ENCODE measurements at regions not wholly inside any gene's neighbourhood (a gene's known extent, or its start where the extent isn't known, plus 50 kb on each side); places are given as distances from the start of the nearest gene placed in this dataset.

DNA sequence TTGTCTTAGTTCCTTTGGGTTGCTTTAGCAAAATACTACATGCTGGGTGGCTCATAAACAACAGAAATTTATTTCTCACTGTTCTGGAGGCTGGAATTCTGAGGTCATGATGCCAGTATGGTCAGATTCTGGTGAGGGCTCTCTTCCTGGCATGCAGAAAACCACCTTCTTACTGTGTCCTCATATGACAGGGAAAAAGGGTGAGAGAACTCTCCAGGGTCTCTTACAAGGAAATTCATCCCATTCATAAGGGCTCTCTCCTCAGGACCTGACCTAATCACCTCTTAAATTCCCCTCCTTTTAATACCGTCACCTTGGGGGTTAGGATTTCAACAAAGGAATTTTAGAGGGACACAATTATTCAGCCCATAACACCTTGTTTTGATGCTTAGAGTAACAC lies 243.1 kb upstream of the TNP1 start:
- no peak overlapping the region for H3K4me2 ChIP-seq
- H3K9me3 ChIP-seq (replicated peaks in 1 of 11): no peaks in the 10 kb centered on the region
- no peak overlapping the region for H3K4me3 ChIP-seq
- peaks cover 13 to 27% (median 25%) of the 10 kb centered on the region in 10 experiments for H3K4me1 ChIP-seq
- H3K27ac ChIP-seq: no peak overlapping the region
- no peaks in the 10 kb centered on the region for H3K27me3 ChIP-seq
- no peak overlapping the region for H3K9ac ChIP-seq
- TF ChIP-seq Cebpa-rat (IDR thresholded peaks at IDR 0.05): no peak
- H4K20me1 ChIP-seq: no peaks in the 10 kb centered on the region
- no peaks in the 10 kb centered on the region for H3K36me3 ChIP-seq

DNA sequence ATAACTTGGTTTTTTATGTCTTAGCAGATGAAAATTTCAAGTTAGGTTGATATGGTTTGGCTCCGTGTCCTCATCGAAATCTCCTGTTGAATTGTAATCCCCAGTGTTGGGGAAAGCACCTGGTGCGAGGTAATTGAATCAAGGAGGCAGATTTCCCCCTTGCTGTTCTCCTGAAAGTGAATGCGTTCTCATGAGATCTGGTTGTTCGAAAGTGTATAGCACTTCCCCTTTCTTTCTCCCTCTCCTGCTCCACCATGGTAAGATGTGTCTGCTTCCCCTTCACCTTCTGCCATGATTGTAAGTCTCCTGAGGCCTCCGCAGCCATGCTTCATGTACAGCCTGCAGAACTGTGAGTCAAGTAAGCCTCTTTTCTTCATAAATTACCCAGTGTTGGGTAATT lies 242.1 kb upstream of the TNP1 start:
- H3K9ac ChIP-seq: no peak overlapping the region
- H4K20me1 ChIP-seq: no peaks in the 10 kb centered on the region
- no peak for TF ChIP-seq Cebpa-rat (IDR thresholded peaks at IDR 0.05)
- H3K36me3 ChIP-seq: no peaks in the 10 kb centered on the region
- no peak overlapping the region for H3K4me2 ChIP-seq
- no peak overlapping the region for H3K27ac ChIP-seq
- no peaks in the 10 kb centered on the region for H3K9me3 ChIP-seq (replicated peaks in 1 of 11)
- peaks cover 4 to 18% (median 16%) of the 10 kb centered on the region in 10 experiments for H3K4me1 ChIP-seq
- no peak overlapping the region for H3K4me3 ChIP-seq
- no peaks in the 10 kb centered on the region for H3K27me3 ChIP-seq

DNA sequence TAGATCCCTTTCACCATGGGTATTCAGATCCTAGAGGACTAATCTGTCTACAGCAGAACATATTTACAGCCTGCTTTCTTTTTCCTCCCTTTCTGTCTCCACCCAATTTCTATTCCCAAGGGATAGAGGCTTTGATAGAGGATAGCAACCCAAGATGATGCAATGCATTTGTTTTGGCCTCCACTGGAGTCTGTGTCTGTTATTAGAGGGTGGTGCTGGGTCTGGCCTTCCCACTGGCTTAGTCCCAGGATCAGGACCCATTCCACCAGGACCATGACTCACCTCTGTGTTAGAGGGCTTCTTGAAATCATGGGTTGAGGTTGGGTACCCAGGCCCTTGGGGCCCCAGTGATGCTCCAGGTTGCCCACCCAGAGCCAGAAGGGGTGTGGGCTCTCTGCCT lies 239.7 kb upstream of the TNP1 start:
- no peaks in the 10 kb centered on the region for H4K20me1 ChIP-seq
- no peak overlapping the region for H3K27ac ChIP-seq
- peaks cover 0 to 9% (median 2%) of the 10 kb centered on the region in 10 experiments; a peak in 8 of 20 replicates for H3K4me1 ChIP-seq
- peaks cover 0 to 4% (median 0%) of the 10 kb centered on the region in 11 experiments; a peak in 2 of 22 replicates for H3K9me3 ChIP-seq (replicated peaks in 1 of 11)
- no peaks in the 10 kb centered on the region for H3K36me3 ChIP-seq
- H3K27me3 ChIP-seq: no peaks in the 10 kb centered on the region
- H3K4me3 ChIP-seq: no peak overlapping the region
- TF ChIP-seq Cebpa-rat (IDR thresholded peaks at IDR 0.05): 0 out of 22 replicates have a peak, but pooled peaks of 1 of the 11 experiments have one; percentile 26
- no peak overlapping the region for H3K9ac ChIP-seq
- peak overlapping the region in 3 of 11 experiments; percentile 20 to 30 (median 22); a peak in 4 of 22 replicates for H3K4me2 ChIP-seq

DNA sequence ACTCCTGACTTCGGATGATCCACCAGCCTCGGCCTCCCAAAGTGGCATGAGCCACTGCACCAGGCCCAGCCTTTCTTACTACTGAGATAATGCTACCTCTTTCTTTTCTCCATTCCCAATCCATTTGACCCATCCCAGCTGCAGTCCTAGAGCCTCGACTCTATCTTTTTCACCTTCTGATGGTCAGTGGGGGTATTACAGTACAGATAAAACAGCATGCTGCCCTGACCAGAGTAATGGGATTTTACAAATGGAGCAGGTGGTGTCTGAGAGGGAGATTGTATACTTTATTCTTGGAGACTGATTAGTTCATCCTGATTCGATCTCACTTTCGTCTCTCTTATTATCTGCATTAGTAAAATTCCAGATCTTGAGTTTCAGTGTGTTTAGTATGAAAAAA lies 238.6 kb upstream of the TNP1 start:
- Histone ChIP-seq H3K9me3 (replicated peaks in 1 of 11) (peaks cover 0 to 4% (median 0%) of the 10 kb centered on the region in 11 experiments; a peak in 3 of 22 replicates), H3K4me1 (peaks cover 0 to 9% (median 2%) of the 10 kb centered on the region in 10 experiments; a peak in 8 of 20 replicates), H3K9ac (no peak overlapping the region), H3K4me3 (no peak overlapping the region), H4K20me1 (no peaks in the 10 kb centered on the region), H3K27me3 (no peaks in the 10 kb centered on the region), H3K27ac (no peak overlapping the region), H3K36me3 (no peaks in the 10 kb centered on the region), H3K4me2 (no peak overlapping the region)
- TF ChIP-seq Cebpa-rat (IDR thresholded peaks at IDR 0.05): no peak

DNA sequence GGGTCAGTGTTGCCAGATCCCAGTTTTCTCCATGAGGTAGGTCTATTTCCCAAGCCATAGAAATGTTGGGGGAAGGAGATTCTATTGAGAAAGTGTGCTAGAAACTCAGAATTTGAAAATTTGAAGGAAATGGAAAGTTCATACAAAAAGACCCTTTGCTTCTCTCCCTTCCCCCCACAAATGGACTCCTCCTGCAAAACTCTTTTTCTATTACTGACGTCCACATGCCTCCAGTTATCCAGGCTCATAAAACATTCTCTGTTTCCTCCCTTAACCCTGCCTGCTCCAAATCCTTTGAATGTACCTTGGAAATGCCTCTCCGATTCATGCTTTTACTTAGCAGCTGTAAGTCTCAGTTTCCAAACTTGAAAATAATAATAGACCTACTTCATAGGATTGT lies 237.5 kb upstream of the TNP1 start:
- H3K27ac ChIP-seq: no peak overlapping the region
- H4K20me1 ChIP-seq: no peaks in the 10 kb centered on the region

DNA sequence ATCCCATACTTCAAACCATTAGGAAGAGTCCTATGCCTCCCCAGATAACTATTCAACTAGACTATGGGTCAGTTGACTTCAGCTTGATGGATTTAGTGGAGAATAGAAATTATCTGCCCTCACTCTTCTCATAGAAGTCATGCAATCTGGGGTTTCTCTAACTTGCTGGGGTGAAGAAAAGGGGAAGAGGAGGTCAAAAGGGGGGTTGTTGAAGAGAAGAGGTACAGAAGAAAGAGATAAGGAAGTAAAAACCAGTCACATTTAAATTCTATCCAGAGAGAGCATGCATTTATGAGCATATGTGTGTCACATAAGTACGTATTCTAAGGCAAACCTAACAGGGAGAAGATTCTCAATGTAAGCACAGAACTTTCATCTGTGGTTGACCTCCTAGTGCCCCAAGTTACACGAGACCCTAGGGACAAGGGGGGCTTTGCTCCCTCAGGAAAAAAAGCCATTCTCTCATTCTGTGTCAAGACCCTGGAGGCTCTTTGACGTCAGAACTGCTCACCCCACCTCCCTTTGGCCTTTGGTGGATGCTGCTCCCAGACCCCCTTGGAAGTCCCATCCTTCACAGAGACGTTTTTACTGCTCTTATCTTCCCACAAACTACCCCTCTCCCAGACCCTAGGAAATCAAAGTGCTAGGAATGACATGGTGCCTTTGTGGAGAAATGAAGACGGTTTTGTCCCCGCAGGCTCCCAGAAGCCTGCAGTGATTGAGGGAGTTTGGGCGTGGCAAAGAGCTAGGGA lies 236.8 kb upstream of the TNP1 start:
- peaks cover 0 to 9% (median 2%) of the 10 kb centered on the region in 10 experiments; a peak in 10 of 20 replicates for H3K4me1 ChIP-seq
- H3K4me3 ChIP-seq: no peak overlapping the region
- no peak overlapping the region for H3K9ac ChIP-seq
- peaks cover 0 to 4% (median 0%) of the 10 kb centered on the region in 11 experiments; a peak in 3 of 22 replicates for H3K9me3 ChIP-seq (replicated peaks in 1 of 11)
- H3K27me3 ChIP-seq: peaks cover 0 to 1% (median 0%) of the 10 kb centered on the region in 11 experiments; a peak in 1 of 22 replicates
- TF ChIP-seq Cebpa-rat (IDR thresholded peaks at IDR 0.05): no peak
- no peaks in the 10 kb centered on the region for H3K36me3 ChIP-seq
- H3K27ac ChIP-seq: no peak overlapping the region
- H4K20me1 ChIP-seq: no peaks in the 10 kb centered on the region
- H3K4me2 ChIP-seq: no peak overlapping the region

More for the DNA sequence above, 237.5 kb upstream of the TNP1 start:
- Histone ChIP-seq H3K9ac (no peak overlapping the region), H3K4me2 (no peak overlapping the region), H3K9me3 (replicated peaks in 1 of 11) (peaks cover 0 to 4% (median 0%) of the 10 kb centered on the region in 11 experiments; a peak in 3 of 22 replicates), H3K4me3 (no peak overlapping the region), H3K27me3 (no peaks in the 10 kb centered on the region; a peak in 1 of 22 replicates), H3K4me1 (peaks cover 0 to 9% (median 2%) of the 10 kb centered on the region in 10 experiments; a peak in 8 of 20 replicates), H3K36me3 (no peaks in the 10 kb centered on the region)
- TF ChIP-seq Cebpa-rat (IDR thresholded peaks at IDR 0.05): no peak

DNA sequence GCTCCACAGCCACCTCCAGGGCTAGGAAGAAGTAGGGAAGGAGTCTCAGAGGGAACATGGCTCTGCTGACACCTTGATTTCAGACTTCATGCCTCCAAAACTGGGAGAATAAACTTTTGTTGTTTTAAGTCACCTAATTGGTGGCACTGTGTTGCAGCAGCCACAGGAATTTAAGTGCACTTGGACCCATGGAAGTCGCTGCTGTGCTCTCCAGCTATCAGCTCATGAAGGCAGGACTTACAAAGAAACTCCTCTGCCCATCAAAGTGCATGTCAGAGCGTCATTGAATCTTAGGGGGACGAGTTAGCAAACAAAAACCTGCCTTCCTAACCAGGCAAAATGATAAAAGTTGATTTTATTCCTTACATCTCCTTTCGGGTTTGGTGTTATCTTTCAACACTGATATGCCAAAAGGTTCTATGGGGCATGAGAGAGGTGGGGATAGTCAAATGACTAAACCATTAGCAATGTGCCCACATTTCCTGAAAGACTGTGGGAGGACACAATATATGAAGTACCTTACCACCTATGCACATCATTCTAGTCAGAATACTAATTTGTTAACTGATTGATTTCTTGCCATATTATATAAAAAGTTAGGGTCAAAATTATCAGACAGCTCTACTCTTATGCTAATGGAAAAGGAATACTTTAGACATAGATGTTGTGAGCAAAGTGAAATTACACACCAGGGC lies 235.8 kb upstream of the TNP1 start:
- Histone ChIP-seq H3K27me3 (peaks cover 0 to 6% (median 0%) of the 10 kb centered on the region in 11 experiments; a peak in 2 of 22 replicates), H3K4me3 (no peak overlapping the region), H3K9ac (no peak overlapping the region), H3K4me1 (peaks cover 7 to 17% (median 11%) of the 10 kb centered on the region in 10 experiments), H3K4me2 (peak overlapping the region in 2 of 11 experiments; percentile 22 to 45; a peak in 5 of 22 replicates), H4K20me1 (no peaks in the 10 kb centered on the region), H3K36me3 (no peaks in the 10 kb centered on the region), H3K27ac (no peak overlapping the region), H3K9me3 (replicated peaks in 1 of 11) (peaks cover 0 to 4% (median 0%) of the 10 kb centered on the region in 11 experiments; a peak in 3 of 22 replicates)
- TF ChIP-seq Cebpa-rat (IDR thresholded peaks at IDR 0.05): no peak

DNA sequence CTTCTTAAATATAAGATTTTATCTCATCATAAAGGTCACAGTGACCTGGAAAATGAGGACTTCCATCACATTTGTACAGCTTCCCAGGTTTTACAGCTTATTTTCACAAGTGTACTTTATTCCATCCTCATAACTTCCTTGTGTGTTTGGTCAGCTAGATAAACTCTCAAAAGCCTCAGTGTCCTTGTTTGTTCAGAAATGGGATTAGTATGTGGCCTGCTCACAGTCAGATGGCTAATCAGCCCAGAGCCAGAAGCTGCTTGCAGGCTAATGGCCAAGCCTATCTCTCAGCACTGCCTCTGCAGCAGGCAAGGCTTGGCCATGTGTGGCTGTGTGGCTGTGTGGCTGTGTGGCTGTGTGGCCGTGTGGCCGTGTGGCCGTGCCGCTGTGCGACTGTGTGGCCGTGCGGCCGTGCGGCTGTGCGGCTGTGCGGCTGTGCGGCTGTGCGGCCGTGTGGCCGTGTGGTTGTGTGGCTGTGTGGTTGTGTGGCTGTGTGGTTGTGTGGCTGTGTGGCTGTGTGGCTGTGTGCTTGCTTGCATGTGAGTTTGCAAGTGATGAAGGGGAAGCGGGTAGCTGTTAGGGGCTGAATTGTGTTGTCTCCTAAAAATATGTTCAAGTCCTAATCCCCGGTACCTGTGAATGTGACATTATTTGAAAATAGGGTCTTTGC lies 233.0 kb upstream of the TNP1 start:
- Histone ChIP-seq H3K27me3 (peaks cover 0 to 6% (median 0%) of the 10 kb centered on the region in 11 experiments; a peak in 2 of 22 replicates), H3K4me2 (no peak overlapping the region), H4K20me1 (no peaks in the 10 kb centered on the region)

More for the DNA sequence above, 233.0 kb upstream of the TNP1 start:
- H3K27ac ChIP-seq: no peak overlapping the region
- no peak overlapping the region for H3K4me3 ChIP-seq
- no peaks in the 10 kb centered on the region for H3K36me3 ChIP-seq
- peaks cover 0 to 4% (median 0%) of the 10 kb centered on the region in 11 experiments; a peak in 3 of 22 replicates for H3K9me3 ChIP-seq (replicated peaks in 1 of 11)
- no peak overlapping the region for H3K9ac ChIP-seq
- TF ChIP-seq Cebpa-rat (IDR thresholded peaks at IDR 0.05): no peak
- peaks cover 31 to 37% (median 35%) of the 10 kb centered on the region in 10 experiments for H3K4me1 ChIP-seq

All from BLaER1 treated with 17β-estradiol and CSF1 and Interleukin-3, amounts not matched to agents 10 nM and 100 nM (cell line).